A673 (cell line): ENCODE measurements at regions not wholly inside any gene's neighbourhood (a gene's known extent, or its start where the extent isn't known, plus 50 kb on each side); places are given as distances from the start of the nearest gene placed in this dataset.

Source experiments
- BruUV-seq: library from RNA; stranded (reverse); fragments of 400-500 nt; replicated peaks from 2 replicates; lab custom pipeline; 2021; lab: Mats Ljungman, UMichigan
- CTCF ChIA-PET: fragments of 300-600 bp; sonication (Branson Sonifier 250); formaldehyde crosslinking; loops from one replicate; lab custom pipeline; 2022; ENCODE audit warnings: antibody characterized with exemption; lab: Charles Lee
- POLR2A ChIA-PET: fragments of 300-600 bp; sonication (Branson Sonifier 250); formaldehyde crosslinking; loops from one replicate; lab custom pipeline; 2022; ENCODE audit warnings: antibody characterized with exemption; ENCODE audit not compliant: low non-redundant PET; lab: Charles Lee
- DNase-seq: peaks from one replicate; pipeline ENCODE4 v3.0.0-alpha.2; 2015; ENCODE audit warnings: low spot score
- H3K27ac ChIP-seq: fragments of 200-600 bp; sonication (generic); 2 replicates; pipeline ENCODE4 v1.5.1; 2016; ENCODE audit warnings: mixed run types, low read depth, mild to moderate bottlenecking, mixed read lengths, antibody characterized with exemption, low read length; ENCODE audit not compliant: poor library complexity, severe bottlenecking
- H3K27me3 ChIP-seq: fragments of 200-600 bp; sonication (generic); replicated peaks from 2 replicates; pipeline ENCODE4 v1.6.1; 2017; ENCODE audit warnings: mixed run types, low read depth, mild to moderate bottlenecking, mixed read lengths, antibody characterized with exemption, low read length; ENCODE audit not compliant: insufficient read depth, poor library complexity
- H3K36me3 ChIP-seq: fragments of 200-600 bp; sonication (generic); 2 replicates; pipeline ENCODE4 v1.6.1; 2016; ENCODE audit warnings: mixed run types, mild to moderate bottlenecking, mixed read lengths, antibody characterized with exemption, low read length; ENCODE audit not compliant: insufficient read depth, poor library complexity, severe bottlenecking
- H3K4me1 ChIP-seq: fragments of 200-600 bp; sonication (generic); 2 replicates; pipeline ENCODE4 v1.6.1; 2017; ENCODE audit warnings: mixed run types, mild to moderate bottlenecking, mixed read lengths, antibody characterized with exemption, low read length; ENCODE audit not compliant: insufficient read depth, poor library complexity, severe bottlenecking
- H3K4me3 ChIP-seq: fragments of 200-600 bp; sonication (generic); 2 replicates; pipeline ENCODE4 v1.5.1; 2016; ENCODE audit warnings: low read depth, mixed run types, mild to moderate bottlenecking, mixed read lengths, low read length; ENCODE audit not compliant: poor library complexity, severe bottlenecking
- H3K9me3 ChIP-seq: fragments of 200-600 bp; sonication (generic); 2 replicates; pipeline ENCODE4 v1.6.1; 2016; ENCODE audit warnings: mixed run types, low read depth, mild to moderate bottlenecking, mixed read lengths, antibody characterized with exemption, low read length; ENCODE audit not compliant: poor library complexity, severe bottlenecking
- CTCF ChIP-seq: fragments of 300-800, 200-600 bp; sonication (generic); conservative IDR thresholded peaks from 2 replicates; pipeline ENCODE4 v1.5.1; 2017; ENCODE audit warnings: low read depth, mild to moderate bottlenecking, antibody characterized with exemption, low read length, moderate library complexity, mixed read lengths
- EZH2 ChIP-seq: fragments of 200-600 bp; sonication (generic); IDR thresholded peaks from 2 replicates; pipeline ENCODE4 v1.6.1; 2017; ENCODE audit warnings: borderline replicate concordance, low read depth, mild to moderate bottlenecking, mixed read lengths, antibody characterized with exemption, low read length; ENCODE audit not compliant: poor library complexity, severe bottlenecking
- intact Hi-C: fragments of 100-400 bp; cut with micrococcal nuclease; formaldehyde crosslinking; loops from one replicate; pipeline ENCODE4 v1.10.0; 2022; ENCODE audit not compliant: unreplicated experiment

DNA sequence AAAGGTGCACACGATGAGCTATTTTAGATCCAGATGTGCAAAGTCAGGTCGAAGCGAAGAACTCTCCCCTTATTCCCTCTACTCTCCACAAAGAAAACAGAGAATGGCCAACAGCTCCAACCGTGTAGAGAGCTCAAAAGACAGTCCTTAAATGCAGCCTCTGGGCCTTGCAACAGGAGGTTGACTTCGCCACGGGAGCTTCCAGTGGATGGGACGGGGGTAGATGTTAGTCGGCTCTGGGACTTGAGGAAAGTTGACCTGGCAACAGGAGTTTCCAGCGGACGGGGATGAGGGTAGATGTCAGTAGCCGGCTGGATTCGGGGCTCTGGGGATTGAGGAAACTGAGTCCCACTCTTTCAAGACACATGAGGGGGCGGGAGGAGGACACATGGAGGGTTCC is 450.4 kb downstream of the BRD1 start:
- H3K4me3 ChIP-seq = no peak overlapping the region
- intact Hi-C loops = no loop called here
- CTCF ChIA-PET = no interaction called here
- no peak for DNase-seq
- TF ChIP-seq EZH2 (no peak), CTCF (no peak)
- no TSS peak for BruUV-seq
- no peaks in the 10 kb centered on the region for H3K9me3 ChIP-seq
- H3K36me3 ChIP-seq = no peaks in the 10 kb centered on the region
- peaks cover 16% of the 10 kb centered on the region for H3K27me3 ChIP-seq
- H3K27ac ChIP-seq = no peak overlapping the region
- POLR2A ChIA-PET = no interaction called here
- H3K4me1 ChIP-seq = no peaks in the 10 kb centered on the region

- Histone ChIP-seq H3K4me3 (no peak overlapping the region), H3K27me3 (peaks cover 12% of the 10 kb centered on the region), H3K27ac (no peak overlapping the region), H3K4me1 (no peaks in the 10 kb centered on the region), H3K9me3 (no peaks in the 10 kb centered on the region), H3K36me3 (no peaks in the 10 kb centered on the region)
- BruUV-seq = no TSS peak
- ChIA-PET CTCF (no interaction called here), POLR2A (no interaction called here)
- DNase-seq = no peak
- intact Hi-C loops = no loop called here
- no peak for TF ChIP-seq CTCF
- no peak for TF ChIP-seq EZH2
These were observed 453.9 kb downstream of the BRD1 start for GRCh38 chr22:49373801-49374226.

- Histone ChIP-seq H3K9me3 (no peaks in the 10 kb centered on the region), H3K36me3 (no peaks in the 10 kb centered on the region), H3K27me3 (peaks cover 7% of the 10 kb centered on the region), H3K4me3 (no peak overlapping the region), H3K27ac (no peak overlapping the region), H3K4me1 (no peaks in the 10 kb centered on the region)
- POLR2A ChIA-PET = no interaction called here
- intact Hi-C loops = no loop called here
- no TSS peak for BruUV-seq
- CTCF ChIA-PET = no interaction called here
- DNase-seq = no peak
- TF ChIP-seq CTCF (no peak), EZH2 (no peak)
These were observed 454.4 kb downstream of the BRD1 start for GRCh38 chr22:49373289-49373666.
